ENCODE measurements at regions not wholly inside any gene's neighbourhood (a gene's known extent, or its start where the extent isn't known, plus 50 kb on each side); places are given as distances from the start of the nearest gene placed in this dataset.
"Not testable (repeated sequence)": the region's sequence is repeated elsewhere in the genome, so short reads cannot be mapped to it uniquely, and the experiment has no call there.

- TF ChIP-seq CTCF (IDR thresholded peaks at IDR 0.05; ENCODE audit: control extremely low read depth, extremely low read depth, low read depth, missing control alignments): no peak
- POLR2A ChIA-PET: no interaction called here
- CTCF ChIA-PET: interaction anchor here (1.6 to 2.3 kb wide), 3 partner anchors 14 to 552 kb away, joined by 4 to 9 read pairs (median 6); no protein-coding TSS in a partner anchor
- no peak for DNase-seq (ENCODE audit: extremely low spot score)
Observed at GRCh38 chr5:7261900-7262299, 134.0 kb upstream of the ADCY2 start.

GRCh38 chr5:7263398-7264015 is 132.4 kb upstream of the ADCY2 start:
- CTCF ChIA-PET; POLR2A ChIA-PET; DNase-seq (ENCODE audit: extremely low spot score): not testable (repeated sequence)

- DNase-seq (ENCODE audit: extremely low spot score); POLR2A ChIA-PET; CTCF ChIA-PET: not testable (repeated sequence)
Observed at GRCh38 chr5:7265776-7266175, 130.2 kb upstream of the ADCY2 start.

GRCh38 chr5:7268722-7269121 is 127.2 kb upstream of the ADCY2 start:
- DNase-seq (ENCODE audit: extremely low spot score); CTCF ChIA-PET; POLR2A ChIA-PET: not testable (repeated sequence)

- CTCF ChIA-PET: no interaction called here
- POLR2A ChIA-PET: no interaction called here
- TF ChIP-seq CTCF (IDR thresholded peaks at IDR 0.05; ENCODE audit: control extremely low read depth, extremely low read depth, low read depth, missing control alignments): no peak
- DNase-seq (ENCODE audit: extremely low spot score): no peak
Observed at GRCh38 chr5:7269591-7270274, 126.2 kb upstream of the ADCY2 start.

GRCh38 chr5:7271435-7272084 is 124.4 kb upstream of the ADCY2 start:
- POLR2A ChIA-PET: no interaction called here
- DNase-seq (ENCODE audit: extremely low spot score): no peak
- no peak for TF ChIP-seq CTCF (IDR thresholded peaks at IDR 0.05; ENCODE audit: control extremely low read depth, extremely low read depth, low read depth, missing control alignments)
- CTCF ChIA-PET: no interaction called here

- ChIA-PET CTCF (no interaction called here), POLR2A (no interaction called here)
- no peak for TF ChIP-seq CTCF (IDR thresholded peaks at IDR 0.05; ENCODE audit: control extremely low read depth, extremely low read depth, low read depth, missing control alignments)
- DNase-seq (ENCODE audit: extremely low spot score): no peak
Observed at GRCh38 chr5:7272408-7272965, 123.5 kb upstream of the ADCY2 start.

- no peak for DNase-seq (ENCODE audit: extremely low spot score)
- POLR2A ChIA-PET: no interaction called here
- TF ChIP-seq CTCF (IDR thresholded peaks at IDR 0.05; ENCODE audit: control extremely low read depth, extremely low read depth, low read depth, missing control alignments): no peak
- CTCF ChIA-PET: no interaction called here
Observed at GRCh38 chr5:7274203-7274602, 121.7 kb upstream of the ADCY2 start.

- POLR2A ChIA-PET; CTCF ChIA-PET; DNase-seq (ENCODE audit: extremely low spot score): not testable (repeated sequence)
Observed at GRCh38 chr5:7289634-7290033, 106.3 kb upstream of the ADCY2 start.

- DNase-seq (ENCODE audit: extremely low spot score); CTCF ChIA-PET; POLR2A ChIA-PET: not testable (repeated sequence)
Observed at GRCh38 chr5:7297821-7298220, 98.1 kb upstream of the ADCY2 start.

- CTCF ChIA-PET; DNase-seq (ENCODE audit: extremely low spot score); POLR2A ChIA-PET: not testable (repeated sequence)
Observed at GRCh38 chr5:7299731-7300130, 96.2 kb upstream of the ADCY2 start.

All from GM10248 (cell line).